Heart right ventricle (tissue), 16 donors: ENCODE measurements at regions not wholly inside any gene's neighbourhood (a gene's known extent, or its start where the extent isn't known, plus 50 kb on each side); places are given as distances from the start of the nearest gene placed in this dataset.

Experiments
- ATAC-seq, 8 donors: fragments of 200-7000 bp; cut with Tn5 transposase; one replicate each; pipeline ENCODE4 v1.9.1; 2020; ENCODE audit warnings: mild to moderate bottlenecking in 8 of 8, moderate library complexity in 8 of 8, moderate number of reproducible peaks in 1 of 8
- DNase-seq, 2 donors: peaks; one replicate each; pipeline ENCODE4 v3.0.0-alpha.2; 2020
- H3K27ac ChIP-seq, 10 donors: fragments of 200-600 bp; sonication (generic) in 2 of 10; one replicate each; pipeline versions ENCODE4 v1.5.0 to v1.8.0; 2020 to 2022; ENCODE audit warnings: mild to moderate bottlenecking in 3 of 10
- H3K27me3 ChIP-seq, 7 donors: fragments of 200-600 bp; one replicate each; pipeline ENCODE4 v1.8.0; 2021 to 2022; ENCODE audit warnings: mild to moderate bottlenecking in 2 of 7
- H3K36me3 ChIP-seq, 9 donors: fragments of 200-600 bp; sonication (generic) in 1 of 9; one replicate each; pipeline versions ENCODE4 v1.5.0 to v1.8.0; 2020 to 2022; ENCODE audit warnings: mild to moderate bottlenecking in 2 of 9
- H3K4me1 ChIP-seq, 9 donors: fragments of 200-600 bp; sonication (generic) in 1 of 9; one replicate each; pipeline versions ENCODE4 v1.5.0 to v1.8.0; 2020 to 2022; ENCODE audit warnings: mild to moderate bottlenecking in 4 of 9
- H3K4me3 ChIP-seq, 10 donors: fragments of 200-600 bp; sonication (generic) in 2 of 10; one replicate each; pipeline versions ENCODE4 v1.5.0 to v1.8.0; 2020 to 2022; ENCODE audit warnings: mild to moderate bottlenecking in 7 of 10, moderate library complexity in 2 of 10
- H3K9me3 ChIP-seq, 11 donors: fragments of 200-600 bp in 10 of 11; sonication (generic) in 2 of 11; one replicate each; pipeline versions ENCODE4 v1.5.0 to v1.8.0; 2013 to 2022; ENCODE audit warnings: mild to moderate bottlenecking in 2 of 11, control low read depth in 1 of 11, moderate library complexity in 1 of 11
- WGBS, 2 donors: extraction: QIAGEN DNeasy Blood & Tissue Kit; methylation state at CpG; one replicate each; pipeline ENCODE4 v1.1.7; 2013; ENCODE audit warnings: inconsistent platforms in 1 of 2; 5-methylcytosine and 5-hydroxymethylcytosine counted together
- intact Hi-C, 10 donors: fragments of 100-400 bp; cut with DNase I; formaldehyde crosslinking; loops; one replicate each; pipeline versions ENCODE4 v1.11.1 to v1.14.2; 2022
- TF ChIP-seq, protein P1 (sequence below), 9 donors: fragments of 200-600 bp; sonication (generic) in 2 of 9; IDR thresholded peaks; one replicate each; pipeline versions ENCODE4 v1.5.0 to v1.8.0; 2021 to 2022; ENCODE audit warnings: antibody characterized with exemption in 9 of 9, mild to moderate bottlenecking in 5 of 9, moderate library complexity in 1 of 9
- donor health status: Arrhythmogenic right ventricular cardiomyopathy.
- donor health status: ischemic (EF 13 %, LVEDD 7.1; RV severe dilation, severe dysfunction).
- donor health status: healthy with polysubstance abuse.
- donor health status: DM: no; HTN: yes; CAD: no.
- donor health status: DM: no; HTN: no; CAD: no.
- donor health status: ischemic (EF 25% LVEDD 6.9; RV normal size, moderate dysfunction).
- donor health status: ischemic (EF 25% LVEDD 5.7; RV mildly dilated, moderate dysfunction).
- donor health status: healthy.
- donor health status: DM: yes; HTN: yes; CAD: no.
- donor health status: Ischemic cardiomyopathy.
- donor health status: ischemic (EF 35%, LVEDD 5.7; RV mildly dilated, moderate dysfunction).
- donor health status: nonischemic (EF 11% LVEDD 7.7; RV severe dilation, severe dysfunction).
- donor health status: DM: yes; HTN: yes; CAD: no.
- donor health status: PGD.
- donor health status: ischemic (EF 29% LVEDD 5.4; RV normal size, mild dysfunction).
- donor health status: nonischemic (EF 23%, LVEDD 6.1; RV moderate dilation, normal function).

DNA sequence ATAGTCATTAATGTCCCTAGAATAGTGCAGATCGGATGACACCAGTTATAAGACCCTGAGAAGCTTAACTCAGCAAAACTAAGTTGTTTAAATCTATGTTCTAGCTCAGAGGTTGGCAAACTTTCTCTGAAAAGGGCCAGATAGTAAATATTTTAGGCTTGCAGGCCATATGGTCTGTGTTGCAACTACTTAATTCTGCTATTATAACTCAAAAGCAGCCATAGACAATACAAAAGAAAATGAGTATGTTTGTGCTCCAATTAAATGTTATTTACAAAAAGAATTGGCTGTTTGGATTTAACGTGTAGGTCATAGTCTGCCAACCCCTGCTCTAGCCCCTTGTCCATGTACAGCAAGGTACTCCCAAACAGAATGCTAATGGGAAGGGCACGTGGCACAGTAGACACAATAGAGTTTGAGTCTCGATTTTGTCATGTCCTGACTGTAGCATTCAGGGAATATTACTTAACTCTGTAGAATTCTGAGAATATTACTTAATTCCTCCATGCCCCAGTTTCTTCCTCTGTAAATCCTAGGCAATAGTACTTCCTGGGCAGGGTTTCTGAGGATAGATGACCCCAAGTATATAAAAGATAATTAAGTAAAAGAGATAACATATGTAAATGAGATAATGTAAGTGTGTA, 70.5 kb upstream of the ATP2C1 start:
- Histone ChIP-seq H3K36me3 (no peaks in the 10 kb centered on the region), H3K27ac (no peak overlapping the region), H3K4me1 (peaks cover 0 to 18% (median 0%) of the 10 kb centered on the region in 9 donors), H3K4me3 (no peak overlapping the region), H3K9me3 (no peaks in the 10 kb centered on the region), H3K27me3 (no peaks in the 10 kb centered on the region)
- TF ChIP-seq, protein P1, sequence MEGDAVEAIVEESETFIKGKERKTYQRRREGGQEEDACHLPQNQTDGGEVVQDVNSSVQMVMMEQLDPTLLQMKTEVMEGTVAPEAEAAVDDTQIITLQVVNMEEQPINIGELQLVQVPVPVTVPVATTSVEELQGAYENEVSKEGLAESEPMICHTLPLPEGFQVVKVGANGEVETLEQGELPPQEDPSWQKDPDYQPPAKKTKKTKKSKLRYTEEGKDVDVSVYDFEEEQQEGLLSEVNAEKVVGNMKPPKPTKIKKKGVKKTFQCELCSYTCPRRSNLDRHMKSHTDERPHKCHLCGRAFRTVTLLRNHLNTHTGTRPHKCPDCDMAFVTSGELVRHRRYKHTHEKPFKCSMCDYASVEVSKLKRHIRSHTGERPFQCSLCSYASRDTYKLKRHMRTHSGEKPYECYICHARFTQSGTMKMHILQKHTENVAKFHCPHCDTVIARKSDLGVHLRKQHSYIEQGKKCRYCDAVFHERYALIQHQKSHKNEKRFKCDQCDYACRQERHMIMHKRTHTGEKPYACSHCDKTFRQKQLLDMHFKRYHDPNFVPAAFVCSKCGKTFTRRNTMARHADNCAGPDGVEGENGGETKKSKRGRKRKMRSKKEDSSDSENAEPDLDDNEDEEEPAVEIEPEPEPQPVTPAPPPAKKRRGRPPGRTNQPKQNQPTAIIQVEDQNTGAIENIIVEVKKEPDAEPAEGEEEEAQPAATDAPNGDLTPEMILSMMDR (IDR thresholded peaks at IDR 0.05), result no peak
- ATAC-seq (peak in 1 of 8 donors; percentile 22), DNase-seq (no peak)
- 71 to 72% methylated on average over 4 of the region's 4 CpGs for WGBS, 2 donors
- intact Hi-C loops, result no loop called here

DNA sequence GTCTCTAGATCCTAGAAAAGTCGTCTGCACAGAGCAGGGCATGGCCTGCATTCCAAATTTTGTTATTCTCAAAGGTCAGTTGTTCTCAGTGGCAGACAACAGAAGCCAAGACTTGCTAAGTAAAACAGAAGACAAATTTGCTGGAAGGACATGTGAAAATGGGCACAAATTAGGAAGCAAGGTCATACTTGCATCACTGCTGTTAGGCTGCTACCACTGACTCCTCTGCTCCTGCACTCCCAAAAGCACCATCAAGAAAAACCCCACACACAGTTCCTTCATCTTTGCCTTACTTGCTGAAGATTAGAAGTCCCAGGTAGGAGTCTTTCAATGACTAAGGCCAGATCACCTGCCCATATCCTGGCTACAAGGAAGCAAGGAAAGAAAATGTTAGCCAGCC, 69.9 kb upstream of the ATP2C1 start:
- Histone ChIP-seq H3K4me3 (no peak overlapping the region), H3K36me3 (no peaks in the 10 kb centered on the region), H3K27me3 (no peaks in the 10 kb centered on the region), H3K4me1 (peaks cover 0 to 18% (median 0%) of the 10 kb centered on the region in 9 donors), H3K27ac (no peak overlapping the region), H3K9me3 (no peaks in the 10 kb centered on the region)
- intact Hi-C loops, result no loop called here
- DNase-seq, result no peak
- no peak for ATAC-seq
- WGBS, 2 donors, result 46 to 56% methylated on average over 1 of the region's 1 CpG
- TF ChIP-seq, protein P1 (IDR thresholded peaks at IDR 0.05), result no peak

GRCh38 chr3:130825762-130826299, 68.1 kb upstream of the ATP2C1 start:
- DNase-seq (no peak), ATAC-seq (no peak)
- Histone ChIP-seq H3K9me3 (no peaks in the 10 kb centered on the region), H3K4me1 (peaks cover 0 to 13% (median 0%) of the 10 kb centered on the region in 9 donors), H3K36me3 (no peaks in the 10 kb centered on the region), H3K27ac (no peak overlapping the region), H3K4me3 (no peak overlapping the region), H3K27me3 (no peaks in the 10 kb centered on the region)
- TF ChIP-seq, protein P1 (IDR thresholded peaks at IDR 0.05), result no peak
- intact Hi-C loops, result no loop called here
- 63 to 65% methylated on average over 2 of the region's 2 CpGs for WGBS, 2 donors

- Histone ChIP-seq H3K4me1 (peaks cover 0 to 7% (median 0%) of the 10 kb centered on the region in 9 donors), H3K36me3 (no peaks in the 10 kb centered on the region), H3K27me3 (no peaks in the 10 kb centered on the region), H3K9me3 (no peaks in the 10 kb centered on the region), H3K4me3 (no peak overlapping the region), H3K27ac (no peak overlapping the region)
- intact Hi-C loops, result no loop called here
- TF ChIP-seq, protein P1 (IDR thresholded peaks at IDR 0.05), result no peak
- ATAC-seq, result no peak
- WGBS, 2 donors, result 79 to 81% methylated on average over 4 of the region's 4 CpGs
- no peak for DNase-seq
Observed at GRCh38 chr3:130826516-130827182, 67.2 kb upstream of the ATP2C1 start.
